PC-3 (cell line): ENCODE measurements at regions not wholly inside any gene's neighbourhood (a gene's known extent, or its start where the extent isn't known, plus 50 kb on each side); places are given as distances from the start of the nearest gene placed in this dataset.

ENCODE experiments used
- ATAC-seq: fragments of 200-7000 bp; cut with Tn5 transposase; 2 replicates; pipeline ENCODE4 v1.9.1; 2020; ENCODE audit warnings: mild to moderate bottlenecking, moderate library complexity
- BruUV-seq: library from RNA; stranded (reverse); fragments of 400-500 nt; replicated peaks from 2 replicates; lab custom pipeline; 2021; lab: Mats Ljungman, UMichigan
- CTCF ChIA-PET: fragments of 300-600 bp; sonication (Branson Sonifier 250); formaldehyde crosslinking; loops from one replicate; lab custom pipeline; 2022; ENCODE audit warnings: antibody characterized with exemption; lab: Charles Lee
- POLR2A ChIA-PET: fragments of 300-600 bp; sonication (Branson Sonifier 250); formaldehyde crosslinking; loops from one replicate; lab custom pipeline; 2022; ENCODE audit warnings: antibody characterized with exemption; ENCODE audit not compliant: unreplicated experiment; lab: Charles Lee
- DNase-seq: peaks from one replicate; pipeline ENCODE4 v3.0.0-alpha.2; 2015
- H2AFZ ChIP-seq: fragments of 300-600 bp; sonication (generic); 2 replicates; pipeline ENCODE4 v1.6.0; 2016; ENCODE audit warnings: antibody characterized with exemption, low read length
- H3F3A ChIP-seq: fragments of 300-600 bp; sonication (generic); one replicate; pipeline ENCODE4 v1.6.0; 2017; ENCODE audit warnings: antibody characterized with exemption, low read length, control low read depth, mild to moderate bottlenecking; ENCODE audit not compliant: unreplicated experiment
- H3K27ac ChIP-seq: fragments of 300-600 bp; sonication (generic); 2 replicates; pipeline ENCODE4 v1.5.1; 2016; ENCODE audit warnings: mild to moderate bottlenecking, low read length
- H3K27me3 ChIP-seq: fragments of 300-600 bp; sonication (generic); 2 replicates; pipeline ENCODE4 v1.6.1; 2016; ENCODE audit warnings: low read length, mixed read lengths
- H3K36me3 ChIP-seq: fragments of 300-600 bp; sonication (generic); 2 replicates; pipeline ENCODE4 v1.6.1; 2016; ENCODE audit warnings: low read depth, mixed run types, low read length, mixed read lengths
- H3K4me1 ChIP-seq: fragments of 300-600 bp; sonication (generic); 2 replicates; pipeline ENCODE4 v1.5.1; 2016; ENCODE audit warnings: low read length; ENCODE audit not compliant: insufficient read depth
- H3K4me2 ChIP-seq: fragments of 300-600 bp; sonication (generic); 2 replicates; pipeline ENCODE4 v1.6.0; 2016; ENCODE audit warnings: low read length
- H3K4me3 ChIP-seq: fragments of 300-600 bp; sonication (generic); 2 replicates; pipeline ENCODE4 v1.5.1; 2016; ENCODE audit warnings: mild to moderate bottlenecking, low read length, mixed read lengths
- H3K79me2 ChIP-seq: fragments of 300-600 bp; sonication (generic); 2 replicates; pipeline ENCODE4 v1.6.1; 2017; ENCODE audit warnings: low read length, mixed read lengths
- H3K9ac ChIP-seq: fragments of 300-600 bp; sonication (generic); 2 replicates; pipeline ENCODE4 v1.6.0; 2016; ENCODE audit warnings: mild to moderate bottlenecking, low read length
- H3K9me2 ChIP-seq: fragments of 300-600 bp; sonication (generic); replicated peaks from 2 replicates; pipeline ENCODE4 v1.6.1; 2016; ENCODE audit warnings: mixed run types, low read length, mixed read lengths
- H3K9me3 ChIP-seq: fragments of 300-600 bp; sonication (generic); 2 replicates; pipeline ENCODE4 v1.6.1; 2016; ENCODE audit warnings: low read length, mixed read lengths
- H4K20me1 ChIP-seq: fragments of 300-600 bp; sonication (generic); 2 replicates; pipeline ENCODE4 v1.6.1; 2016; ENCODE audit warnings: low read length, mixed read lengths
- CTCF ChIP-seq: fragments of 300-600 bp; sonication (generic); conservative IDR thresholded peaks from 2 replicates; pipeline ENCODE4 v1.5.1; 2017; ENCODE audit warnings: antibody characterized with exemption, low read depth, mild to moderate bottlenecking, low read length
- EZH2 ChIP-seq: fragments of 300-600 bp; sonication (generic); IDR thresholded peaks from one replicate; pipeline ENCODE4 v1.6.1; 2017; ENCODE audit warnings: antibody characterized with exemption, mild to moderate bottlenecking, low read length; ENCODE audit not compliant: unreplicated experiment
- EZH2phosphoT487 ChIP-seq: fragments of 300-600 bp; sonication (generic); IDR thresholded peaks from 2 replicates; pipeline ENCODE4 v1.6.1; 2018; ENCODE audit warnings: mild to moderate bottlenecking, antibody characterized with exemption, low read length, borderline replicate concordance
- intact Hi-C: fragments of 100-400 bp; cut with micrococcal nuclease; formaldehyde crosslinking; loops from 2 replicates; pipeline ENCODE4 v1.9.0; 2023

- no peak overlapping the region for H3K4me2 ChIP-seq
- H4K20me1 ChIP-seq: no peaks in the 10 kb centered on the region
- H3K4me3 ChIP-seq: no peak overlapping the region
- H3K9me3 ChIP-seq: no peaks in the 10 kb centered on the region
- H3K36me3 ChIP-seq: no peaks in the 10 kb centered on the region
- no peak overlapping the region for H3K9ac ChIP-seq
- intact Hi-C loops: no loop called here
- no TSS peak for BruUV-seq
- no peaks in the 10 kb centered on the region for H3F3A ChIP-seq
- ChIA-PET POLR2A (no interaction called here), CTCF (no interaction called here)
- H3K79me2 ChIP-seq: no peaks in the 10 kb centered on the region
- H3K4me1 ChIP-seq: no peaks in the 10 kb centered on the region
- H3K9me2 ChIP-seq: no peaks in the 10 kb centered on the region
- no peak overlapping the region for H2AFZ ChIP-seq
- ATAC-seq (no peak), DNase-seq (no peak)
- no peak overlapping the region for H3K27ac ChIP-seq
- H3K27me3 ChIP-seq: no peaks in the 10 kb centered on the region
- TF ChIP-seq CTCF (no peak), EZH2 (no peak), EZH2phosphoT487 (no peak)
Observed at GRCh38 chr5:105230516-105231157, 1668.0 kb upstream of the NUDT12 start.

GRCh38 chr5:105218018-105218417 is 1655.4 kb upstream of the NUDT12 start:
- no peaks in the 10 kb centered on the region for H3K27me3 ChIP-seq

More at GRCh38 chr5:105218018-105218417, 1655.4 kb upstream of the NUDT12 start:
- ChIA-PET POLR2A (no interaction called here), CTCF (no interaction called here)
- DNase-seq (no peak), ATAC-seq (no peak)
- Histone ChIP-seq H3K79me2 (no peaks in the 10 kb centered on the region), H3K9me2 (no peaks in the 10 kb centered on the region), H4K20me1 (no peaks in the 10 kb centered on the region), H3K9ac (no peak overlapping the region), H2AFZ (no peak overlapping the region), H3K9me3 (no peaks in the 10 kb centered on the region), H3K36me3 (no peaks in the 10 kb centered on the region), H3K4me3 (no peak overlapping the region), H3F3A (no peaks in the 10 kb centered on the region), H3K27ac (no peak overlapping the region), H3K4me1 (no peaks in the 10 kb centered on the region), H3K4me2 (no peak overlapping the region)
- intact Hi-C loops: no loop called here
- BruUV-seq: no TSS peak
- no peak for TF ChIP-seq EZH2phosphoT487
- TF ChIP-seq EZH2: no peak
- TF ChIP-seq CTCF: no peak
